Smooth muscle cell (in vitro differentiated cells): ENCODE measurements at regions not wholly inside any gene's neighbourhood (a gene's known extent, or its start where the extent isn't known, plus 50 kb on each side); places are given as distances from the start of the nearest gene placed in this dataset.

Experiments
- DNase-seq: peaks from one replicate; lab custom pipeline; 2025; ENCODE audit not compliant: unreplicated experiment; lab: John Stamatoyannopoulos, UW
- H2AFZ ChIP-seq: fragments of 200-600 bp; sonication (generic); 2 replicates; pipeline ENCODE4 v1.6.0; 2016; ENCODE audit warnings: antibody characterized with exemption, low read depth, mild to moderate bottlenecking
- H3F3A ChIP-seq: fragments of 200-600 bp; sonication (generic); 2 replicates; pipeline ENCODE4 v1.6.0; 2017; ENCODE audit warnings: antibody characterized with exemption, low read depth
- H3K27ac ChIP-seq: fragments of 200-600 bp; sonication (generic); 2 replicates; pipeline ENCODE4 v1.5.1; 2016; ENCODE audit warnings: low read depth, mild to moderate bottlenecking
- H3K27me3 ChIP-seq: fragments of 200-600 bp; sonication (generic); 2 replicates; pipeline ENCODE4 v1.6.1; 2016; ENCODE audit warnings: low read depth, mild to moderate bottlenecking
- H3K36me3 ChIP-seq: fragments of 200-600 bp; sonication (generic); 2 replicates; pipeline ENCODE4 v1.5.1; 2016; ENCODE audit warnings: low read depth
- H3K4me1 ChIP-seq: fragments of 200-600 bp; sonication (generic); 2 replicates; pipeline ENCODE4 v1.5.1; 2016; ENCODE audit warnings: low read depth
- H3K4me2 ChIP-seq: fragments of 200-600 bp; sonication (generic); 2 replicates; pipeline ENCODE4 v1.6.0; 2016; ENCODE audit warnings: mild to moderate bottlenecking
- H3K4me3 ChIP-seq: fragments of 200-600 bp; sonication (generic); 2 replicates; pipeline ENCODE4 v1.5.1; 2016; ENCODE audit warnings: mild to moderate bottlenecking
- H3K79me2 ChIP-seq: fragments of 200-600 bp; sonication (generic); 2 replicates; pipeline ENCODE4 v1.6.0; 2016; ENCODE audit warnings: low read depth, mild to moderate bottlenecking
- H3K9ac ChIP-seq: fragments of 200-600 bp; sonication (generic); 2 replicates; pipeline ENCODE4 v1.6.0; 2016; ENCODE audit warnings: low read depth
- H3K9me3 ChIP-seq: fragments of 200-600 bp; sonication (generic); replicated peaks from 2 replicates; pipeline ENCODE4 v1.5.1; 2016; ENCODE audit warnings: low read depth
- H4K20me1 ChIP-seq: fragments of 200-600 bp; sonication (generic); 2 replicates; pipeline ENCODE4 v1.6.0; 2016; ENCODE audit warnings: low read depth
- WGBS: methylation state at CpG from one replicate; pipeline ENCODE4 v1.1.7; 2016; ENCODE audit warnings: low lambda C conversion rate; 5-methylcytosine and 5-hydroxymethylcytosine counted together
- TF ChIP-seq, protein P1 (sequence below): fragments of 200-600 bp; sonication (generic); IDR thresholded peaks from 2 replicates; pipeline ENCODE4 v1.5.1; 2017; ENCODE audit warnings: borderline replicate concordance, mild to moderate bottlenecking, antibody characterized with exemption; ENCODE audit not compliant: insufficient read depth, poor library complexity, severe bottlenecking

DNA sequence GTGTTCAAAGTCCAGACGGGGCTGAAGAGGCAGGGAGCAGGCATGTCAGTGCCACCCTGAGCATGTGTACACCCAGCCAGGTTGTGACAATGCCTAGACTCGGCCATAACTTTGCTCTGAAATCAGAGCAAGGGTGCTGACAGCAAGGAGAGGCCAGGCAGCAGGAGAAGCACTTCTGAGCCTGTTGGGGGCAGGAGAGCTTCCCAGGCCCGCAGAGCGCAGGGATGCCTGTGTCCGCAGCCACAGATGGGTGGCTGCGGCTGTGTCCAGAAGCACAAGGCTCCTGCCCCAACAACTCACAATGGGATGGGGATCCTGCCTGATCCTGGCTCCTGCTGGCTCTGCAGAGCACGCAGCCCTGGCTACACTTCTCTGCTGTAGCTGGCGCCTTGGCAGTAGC is 373.9 kb downstream of the CHSY3 start:
- no peak overlapping the region for H2AFZ ChIP-seq
- H3K79me2 ChIP-seq, result no peaks in the 10 kb centered on the region
- TF ChIP-seq, protein P1, sequence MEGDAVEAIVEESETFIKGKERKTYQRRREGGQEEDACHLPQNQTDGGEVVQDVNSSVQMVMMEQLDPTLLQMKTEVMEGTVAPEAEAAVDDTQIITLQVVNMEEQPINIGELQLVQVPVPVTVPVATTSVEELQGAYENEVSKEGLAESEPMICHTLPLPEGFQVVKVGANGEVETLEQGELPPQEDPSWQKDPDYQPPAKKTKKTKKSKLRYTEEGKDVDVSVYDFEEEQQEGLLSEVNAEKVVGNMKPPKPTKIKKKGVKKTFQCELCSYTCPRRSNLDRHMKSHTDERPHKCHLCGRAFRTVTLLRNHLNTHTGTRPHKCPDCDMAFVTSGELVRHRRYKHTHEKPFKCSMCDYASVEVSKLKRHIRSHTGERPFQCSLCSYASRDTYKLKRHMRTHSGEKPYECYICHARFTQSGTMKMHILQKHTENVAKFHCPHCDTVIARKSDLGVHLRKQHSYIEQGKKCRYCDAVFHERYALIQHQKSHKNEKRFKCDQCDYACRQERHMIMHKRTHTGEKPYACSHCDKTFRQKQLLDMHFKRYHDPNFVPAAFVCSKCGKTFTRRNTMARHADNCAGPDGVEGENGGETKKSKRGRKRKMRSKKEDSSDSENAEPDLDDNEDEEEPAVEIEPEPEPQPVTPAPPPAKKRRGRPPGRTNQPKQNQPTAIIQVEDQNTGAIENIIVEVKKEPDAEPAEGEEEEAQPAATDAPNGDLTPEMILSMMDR, result no peak
- H4K20me1 ChIP-seq, result no peaks in the 10 kb centered on the region
- no peaks in the 10 kb centered on the region for H3K27me3 ChIP-seq
- no peak for DNase-seq
- H3K9me3 ChIP-seq, result no peaks in the 10 kb centered on the region
- H3K27ac ChIP-seq, result no peak overlapping the region
- H3K9ac ChIP-seq, result no peak overlapping the region
- H3K4me1 ChIP-seq, result no peaks in the 10 kb centered on the region
- H3F3A ChIP-seq, result no peaks in the 10 kb centered on the region
- 84% methylated on average over 8 of the region's 8 CpGs for WGBS
- no peak overlapping the region for H3K4me2 ChIP-seq
- H3K4me3 ChIP-seq, result no peak overlapping the region
- H3K36me3 ChIP-seq, result no peaks in the 10 kb centered on the region

DNA sequence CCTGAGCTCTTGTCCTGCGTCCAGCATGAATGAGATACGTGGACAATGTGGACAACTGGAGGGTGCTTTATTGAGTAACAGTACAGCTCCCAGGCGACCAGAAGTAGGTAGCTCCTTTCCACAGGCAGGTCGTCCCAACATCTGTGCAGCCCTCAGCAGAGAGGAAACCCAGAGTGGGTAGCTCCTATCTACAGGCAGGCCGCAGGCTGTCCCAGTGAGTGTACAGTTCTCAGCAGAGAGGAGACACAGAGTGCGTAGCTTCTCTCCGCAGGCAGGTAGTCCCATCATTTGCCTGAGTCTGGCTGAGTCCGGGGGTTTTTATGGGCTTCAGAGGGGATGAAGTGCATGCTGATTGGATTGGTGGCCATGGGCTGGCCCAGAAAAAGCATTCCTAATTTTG is 373.3 kb downstream of the CHSY3 start:
- TF ChIP-seq, protein P1, result no peak
- H3K36me3 ChIP-seq, result no peaks in the 10 kb centered on the region
- H3K9ac ChIP-seq, result no peak overlapping the region
- DNase-seq, result no peak
- H3K27ac ChIP-seq, result no peak overlapping the region
- no peak overlapping the region for H2AFZ ChIP-seq
- H3K9me3 ChIP-seq, result no peaks in the 10 kb centered on the region
- no peaks in the 10 kb centered on the region for H3K79me2 ChIP-seq
- no peaks in the 10 kb centered on the region for H3K4me1 ChIP-seq
- 93% methylated on average over 8 of the region's 8 CpGs for WGBS
- H3K4me3 ChIP-seq, result no peak overlapping the region
- H3K27me3 ChIP-seq, result no peaks in the 10 kb centered on the region
- H3K4me2 ChIP-seq, result no peak overlapping the region
- no peaks in the 10 kb centered on the region for H4K20me1 ChIP-seq
- H3F3A ChIP-seq, result no peaks in the 10 kb centered on the region

DNA sequence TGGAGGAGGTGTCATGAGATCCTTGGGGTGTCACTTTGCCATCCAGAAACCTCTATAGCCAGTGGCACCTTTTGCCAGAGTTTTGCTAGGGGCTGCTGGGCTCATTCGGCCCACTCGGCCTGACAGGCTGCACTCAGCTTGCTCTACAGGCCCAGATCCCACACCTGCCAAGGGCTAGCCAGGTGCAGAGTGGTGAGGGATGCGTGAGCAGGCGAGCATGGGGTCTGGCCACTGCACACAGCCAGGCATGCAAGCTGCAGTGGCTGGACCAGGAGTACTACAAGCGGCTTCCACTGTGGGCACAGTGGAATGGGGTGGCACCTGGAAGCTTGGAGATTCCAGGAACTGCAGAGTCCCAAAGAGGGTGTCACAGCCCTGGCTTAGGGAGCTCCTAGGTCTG is 372.7 kb downstream of the CHSY3 start:
- no peak overlapping the region for H3K4me3 ChIP-seq
- no peaks in the 10 kb centered on the region for H3K9me3 ChIP-seq
- DNase-seq, result no peak
- no peak overlapping the region for H3K9ac ChIP-seq
- no peaks in the 10 kb centered on the region for H3F3A ChIP-seq
- no peak overlapping the region for H2AFZ ChIP-seq
- TF ChIP-seq, protein P1, result no peak
- H4K20me1 ChIP-seq, result no peaks in the 10 kb centered on the region
- no peak overlapping the region for H3K27ac ChIP-seq
- no peaks in the 10 kb centered on the region for H3K79me2 ChIP-seq
- H3K4me2 ChIP-seq, result no peak overlapping the region
- no peaks in the 10 kb centered on the region for H3K27me3 ChIP-seq
- no peaks in the 10 kb centered on the region for H3K36me3 ChIP-seq
- 96% methylated on average over 5 of the region's 5 CpGs for WGBS
- H3K4me1 ChIP-seq, result no peaks in the 10 kb centered on the region

GRCh38 chr5:130272837-130273236 is 368.6 kb downstream of the CHSY3 start:
- Histone ChIP-seq H3K4me3 (no peak overlapping the region), H4K20me1 (no peaks in the 10 kb centered on the region), H2AFZ (no peak overlapping the region), H3K4me2 (no peak overlapping the region), H3K9me3 (no peaks in the 10 kb centered on the region), H3K4me1 (no peaks in the 10 kb centered on the region), H3K9ac (no peak overlapping the region), H3K27me3 (no peaks in the 10 kb centered on the region), H3K27ac (no peak overlapping the region), H3F3A (no peaks in the 10 kb centered on the region), H3K36me3 (no peaks in the 10 kb centered on the region), H3K79me2 (no peaks in the 10 kb centered on the region)
- no peak for DNase-seq
- WGBS, result 43% methylated on average over 2 of the region's 2 CpGs
- TF ChIP-seq, protein P1, result no peak
